H1 (cell line): ENCODE measurements at regions not wholly inside any gene's neighbourhood (a gene's known extent, or its start where the extent isn't known, plus 50 kb on each side); places are given as distances from the start of the nearest gene placed in this dataset.

ENCODE experiments used
- BRCA1 ChIP-seq: IDR thresholded peaks from 2 replicates; pipeline ENCODE4 v1.6.1; 2012; ENCODE audit warnings: low read depth, low read length, improper control_type of control experiment
- CBX5 ChIP-seq: fragments of 300-800, 300-1000 bp; sonication (generic); IDR thresholded peaks from 2 replicates; pipeline ENCODE4 v1.7.1; 2016; ENCODE audit warnings: antibody characterized with exemption, low read length, low read depth

- TF ChIP-seq CBX5 (no peak), BRCA1 (no peak)
These were observed 486.2 kb upstream of the API5 start for GRCh38 chr11:42825598-42825997.
